Caco-2 (cell line): ENCODE measurements at regions not wholly inside any gene's neighbourhood (a gene's known extent, or its start where the extent isn't known, plus 50 kb on each side); places are given as distances from the start of the nearest gene placed in this dataset.
A peak's percentile ranks its signal among the peaks of the same experiment; 100 is the strongest.

Source experiments
- BruUV-seq: library from RNA; stranded (reverse); fragments of 400-500 nt; replicated peaks from 2 replicates; lab custom pipeline; 2021; lab: Mats Ljungman, UMichigan
- CTCF ChIA-PET: fragments of 300-600 bp; sonication (Branson Sonifier 250); formaldehyde crosslinking; loops from one replicate; lab custom pipeline; 2022; ENCODE audit warnings: antibody characterized with exemption; lab: Charles Lee
- POLR2A ChIA-PET: fragments of 300-600 bp; sonication (Branson Sonifier 250); formaldehyde crosslinking; loops from one replicate; lab custom pipeline; 2022; ENCODE audit warnings: antibody characterized with exemption; lab: Charles Lee
- DNase-seq, 2 experiments: peaks; one replicate each; pipeline versions ENCODE4 v3.0.0 to v3.0.0-alpha.2; 2020 to 2022
- H3K27me3 ChIP-seq: replicated peaks from 2 replicates; pipeline ENCODE4 v1.6.0; 2011; ENCODE audit warnings: low read length; ENCODE audit not compliant: control insufficient read depth, insufficient read depth
- H3K36me3 ChIP-seq: 2 replicates; pipeline ENCODE4 v1.5.1; 2011; ENCODE audit warnings: low read length; ENCODE audit not compliant: control insufficient read depth, insufficient read depth
- H3K4me1 ChIP-seq: fragments of 250-450 bp; sonication (Bioruptor Pico); 2 replicates; pipeline ENCODE4 v1.5.1; 2020; ENCODE audit warnings: mild to moderate bottlenecking
- H3K4me3 ChIP-seq: 2 replicates; pipeline ENCODE4 v1.5.1; 2011; ENCODE audit warnings: low read depth, mild to moderate bottlenecking, control low read depth, low read length
- H3K9me3 ChIP-seq: fragments of 250-450 bp; sonication (Bioruptor Pico); 2 replicates; pipeline ENCODE4 v1.5.1; 2020; ENCODE audit warnings: mild to moderate bottlenecking, moderate library complexity
- H3K27ac Mint-ChIP-seq: one replicate; pipeline ENCODE4 v1.8.0; 2022; ENCODE audit warnings: mixed read lengths; ENCODE audit not compliant: unreplicated experiment
- H3K27me3 Mint-ChIP-seq: one replicate; pipeline ENCODE4 v1.8.0; 2022; ENCODE audit warnings: mixed read lengths; ENCODE audit not compliant: insufficient read depth, unreplicated experiment
- H3K36me3 Mint-ChIP-seq: one replicate; pipeline ENCODE4 v1.8.0; 2022; ENCODE audit warnings: mild to moderate bottlenecking, mixed read lengths; ENCODE audit not compliant: insufficient read depth, unreplicated experiment
- H3K4me1 Mint-ChIP-seq: one replicate; pipeline ENCODE4 v1.8.0; 2022; ENCODE audit warnings: low read depth, mixed read lengths; ENCODE audit not compliant: unreplicated experiment
- H3K4me3 Mint-ChIP-seq: one replicate; pipeline ENCODE4 v1.8.0; 2022; ENCODE audit warnings: mild to moderate bottlenecking, moderate library complexity, mixed read lengths; ENCODE audit not compliant: unreplicated experiment
- H3K9me3 Mint-ChIP-seq: one replicate; pipeline ENCODE4 v1.8.0; 2022; ENCODE audit warnings: mixed read lengths; ENCODE audit not compliant: unreplicated experiment
- CTCF ChIP-seq, 2 experiments: fragments of 200-600 bp in 1 of 2; IDR thresholded peaks; 1 replicate in 1 of 2; 2 replicates in 1 of 2; pipeline versions ENCODE4 v1.5.1 to v1.8.0; 2011 to 2022; ENCODE audit warnings: antibody characterized with exemption in 1 of 2, control low read depth in 1 of 2, inconsistent platforms in 1 of 2, low read depth in 1 of 2, low read length in 1 of 2, mild to moderate bottlenecking in 1 of 2, moderate library complexity in 1 of 2; ENCODE audit not compliant: insufficient read depth in 1 of 2, severe bottlenecking in 1 of 2, unreplicated experiment in 1 of 2
- intact Hi-C: fragments of 100-400 bp; cut with micrococcal nuclease; formaldehyde crosslinking; loops from one replicate; pipeline ENCODE4 v1.10.0; 2022; ENCODE audit not compliant: unreplicated experiment

GRCh38 chr9:38162332-38163211 is 93.5 kb upstream of the SHB start:
- no peak overlapping the region for H3K4me3 ChIP-seq
- intact Hi-C loops = loop anchor here (2.0 to 10.0 kb wide), 3 partner anchors 65 to 202 kb away; no protein-coding TSS in a partner anchor
- H3K9me3 ChIP-seq = no peaks in the 10 kb centered on the region
- H3K4me1 ChIP-seq = no peaks in the 10 kb centered on the region
- no peaks in the 10 kb centered on the region for H3K36me3 ChIP-seq
- Mint-ChIP-seq H3K36me3 (no peaks in the 10 kb centered on the region), H3K4me1 (no peaks in the 10 kb centered on the region), H3K4me3 (no peak overlapping the region), H3K27ac (no peak overlapping the region), H3K9me3 (no peaks in the 10 kb centered on the region), H3K27me3 (no peaks in the 10 kb centered on the region)
- no peak for DNase-seq
- ChIA-PET POLR2A (no interaction called here), CTCF (no interaction called here)
- no peak for TF ChIP-seq CTCF (IDR thresholded peaks at IDR 0.05; ENCODE audit: insufficient read depth in 1 of 2, low read depth in 1 of 2, low read length in 1 of 2, severe bottlenecking in 1 of 2, unreplicated experiment in 1 of 2)
- BruUV-seq = no TSS peak
- H3K27me3 ChIP-seq = no peaks in the 10 kb centered on the region

- no peaks in the 10 kb centered on the region for H3K4me1 Mint-ChIP-seq
- no peaks in the 10 kb centered on the region for H3K9me3 Mint-ChIP-seq
- Histone ChIP-seq H3K9me3 (no peaks in the 10 kb centered on the region), H3K36me3 (no peaks in the 10 kb centered on the region), H3K27me3 (no peaks in the 10 kb centered on the region), H3K4me1 (no peaks in the 10 kb centered on the region), H3K4me3 (no peak overlapping the region)
- peak; percentile 78 to 81 for TF ChIP-seq CTCF (IDR thresholded peaks at IDR 0.05; ENCODE audit: insufficient read depth in 1 of 2, low read depth in 1 of 2, low read length in 1 of 2, severe bottlenecking in 1 of 2, unreplicated experiment in 1 of 2)
- peak; percentile 64 to 75 for DNase-seq
- no peak overlapping the region for H3K4me3 Mint-ChIP-seq
- no TSS peak for BruUV-seq
- H3K27ac Mint-ChIP-seq = no peak overlapping the region
- no peaks in the 10 kb centered on the region for H3K27me3 Mint-ChIP-seq
- CTCF ChIA-PET = interaction anchor here (1.0 to 1.2 kb wide), 2 partner anchors 8 to 247 kb away, joined by 4 read pairs; no protein-coding TSS in a partner anchor
- POLR2A ChIA-PET = no interaction called here
- H3K36me3 Mint-ChIP-seq = no peaks in the 10 kb centered on the region
- intact Hi-C loops = loop anchor here (1.0 to 10.0 kb wide), 4 partner anchors 67 to 256 kb away; partner anchors contain the start of gene SLC25A51
These were observed 91.7 kb upstream of the SHB start for GRCh38 chr9:38160613-38161215.

GRCh38 chr9:38159599-38159998 is 90.6 kb upstream of the SHB start:
- TF ChIP-seq CTCF (IDR thresholded peaks at IDR 0.05; ENCODE audit: insufficient read depth in 1 of 2, low read depth in 1 of 2, low read length in 1 of 2, severe bottlenecking in 1 of 2, unreplicated experiment in 1 of 2) = no peak
- POLR2A ChIA-PET = no interaction called here

More at GRCh38 chr9:38159599-38159998, 90.6 kb upstream of the SHB start:
- no peaks in the 10 kb centered on the region for H3K27me3 Mint-ChIP-seq
- H3K36me3 Mint-ChIP-seq = no peaks in the 10 kb centered on the region
- Histone ChIP-seq H3K4me3 (no peak overlapping the region), H3K9me3 (no peaks in the 10 kb centered on the region), H3K4me1 (peaks cover 6% of the 10 kb centered on the region; the same call in 1 of the 2 replicates), H3K36me3 (no peaks in the 10 kb centered on the region), H3K27me3 (no peaks in the 10 kb centered on the region)
- no TSS peak for BruUV-seq
- no peak overlapping the region for H3K27ac Mint-ChIP-seq
- intact Hi-C loops = no loop called here
- no peak for DNase-seq
- H3K4me3 Mint-ChIP-seq = no peak overlapping the region
- H3K4me1 Mint-ChIP-seq = no peaks in the 10 kb centered on the region
- no peaks in the 10 kb centered on the region for H3K9me3 Mint-ChIP-seq
- CTCF ChIA-PET = interaction anchor here (1.2 kb wide), 1 partner anchor 246 kb away, joined by 4 read pairs; no protein-coding TSS in a partner anchor
